HCT116 (cell line): ENCODE measurements at regions not wholly inside any gene's neighbourhood (a gene's known extent, or its start where the extent isn't known, plus 50 kb on each side); places are given as distances from the start of the nearest gene placed in this dataset.

Experiments
- ATAC-seq: fragments of 200-7000 bp; cut with Tn5 transposase; 2 replicates; pipeline ENCODE4 v1.9.1; 2020; ENCODE audit warnings: mild to moderate bottlenecking, moderate library complexity
- BruUV-seq: library from RNA; stranded (reverse); fragments of 400-500 nt; replicated peaks from 2 replicates; lab custom pipeline; 2021; lab: Mats Ljungman, UMichigan
- CTCF ChIA-PET: fragments of 300-600 bp; sonication (Branson Sonifier 250); formaldehyde crosslinking; loops from one replicate; lab custom pipeline; 2021; ENCODE audit warnings: antibody characterized with exemption; lab: Charles Lee
- POLR2A ChIA-PET: fragments of 300-600, 350-600 bp; sonication (Branson Sonifier 250); formaldehyde crosslinking; loops from one replicate; lab custom pipeline; 2021; ENCODE audit warnings: antibody characterized with exemption; lab: Charles Lee
- RAD21 ChIA-PET, 2 experiments: fragments of 300-600 bp; sonication (Branson Sonifier 250); formaldehyde crosslinking; loops; one replicate each; lab custom pipeline; 2023; ENCODE audit warnings: low total read pairs in 2 of 2; ENCODE audit not compliant: uncharacterized antibody in 2 of 2, unreplicated experiment in 2 of 2, low non-redundant PET in 1 of 2; lab: Charles Lee
- DNase-seq: peaks from one replicate; pipeline ENCODE4 v3.0.0-alpha.2; 2010; ENCODE audit warnings: low read depth, low spot score
- H2AFZ ChIP-seq: fragments of 200-600 bp; shearing (Covaris generic), sonication (generic); 2 replicates; pipeline ENCODE4 v1.6.1; 2017; ENCODE audit warnings: low read depth, mixed run types, mixed read lengths, antibody characterized with exemption, low read length; ENCODE audit not compliant: poor library complexity, severe bottlenecking
- H3K27ac ChIP-seq: 2 replicates; pipeline ENCODE4 v1.5.1; 2012; ENCODE audit warnings: low read depth, low read length
- H3K27me3 ChIP-seq: fragments of 200-600 bp; sonication (generic); 2 replicates; pipeline ENCODE4 v1.6.1; 2016; ENCODE audit warnings: mixed run types, low read length, mixed read lengths; ENCODE audit not compliant: insufficient read depth
- H3K36me3 ChIP-seq, 2 experiments: fragments of 200-500 bp in 1 of 2; fragments of 200-600 bp in 1 of 2; sonication (Bioruptor generic) in 1 of 2; sonication (generic) in 1 of 2; 2 replicates each; pipeline versions ENCODE4 v1.5.1 to v1.6.1; 2014 to 2016; ENCODE audit warnings: low read length in 2 of 2, inconsistent platforms in 1 of 2, mixed read lengths in 1 of 2, mixed run types in 1 of 2; ENCODE audit not compliant: insufficient read depth in 2 of 2, control insufficient read depth in 1 of 2
- H3K4me1 ChIP-seq, 2 experiments: fragments of 200-600 bp in 1 of 2; sonication (generic) in 1 of 2; 2 replicates each; pipeline versions ENCODE4 v1.5.1 to v1.6.1; 2012 to 2017; ENCODE audit warnings: low read length in 2 of 2, inconsistent platforms in 1 of 2, mild to moderate bottlenecking in 1 of 2, mixed read lengths in 1 of 2, mixed run types in 1 of 2, moderate library complexity in 1 of 2; ENCODE audit not compliant: insufficient read depth in 2 of 2, control insufficient read depth in 1 of 2
- H3K4me2 ChIP-seq: fragments of 200-600 bp; sonication (generic); 2 replicates; pipeline ENCODE4 v1.6.1; 2017; ENCODE audit warnings: mixed run types, low read length, mixed read lengths
- H3K4me3 ChIP-seq, 2 experiments: fragments of 200-600 bp in 1 of 2; sonication (generic) in 1 of 2; replicated peaks in 1 of 2; 2 replicates each; pipeline ENCODE4 v1.5.1; 2011 to 2016; ENCODE audit warnings: low read length in 2 of 2, control low read depth in 1 of 2, low read depth in 1 of 2, mild to moderate bottlenecking in 1 of 2, mixed read lengths in 1 of 2, mixed run types in 1 of 2
- H3K79me2 ChIP-seq: fragments of 200-600 bp; sonication (generic); 2 replicates; pipeline ENCODE4 v1.6.1; 2017; ENCODE audit warnings: mild to moderate bottlenecking, mixed run types, low read length, moderate library complexity, mixed read lengths; ENCODE audit not compliant: insufficient read depth
- H3K9ac ChIP-seq: fragments of 200-600 bp; sonication (generic); 2 replicates; pipeline ENCODE4 v1.6.1; 2016; ENCODE audit warnings: low read length, mixed read lengths
- H3K9me2 ChIP-seq: fragments of 200-600 bp; sonication (generic), shearing (Covaris generic); 2 replicates; pipeline ENCODE4 v1.6.1; 2017; ENCODE audit warnings: mixed run types, mild to moderate bottlenecking, moderate library complexity; ENCODE audit not compliant: insufficient read depth
- H3K9me3 ChIP-seq, 2 experiments: fragments of 200-500 bp in 1 of 2; fragments of 200-600 bp in 1 of 2; sonication (Bioruptor generic) in 1 of 2; sonication (generic) in 1 of 2; 2 replicates each; pipeline ENCODE4 v1.6.1; 2014 to 2017; ENCODE audit warnings: low read length in 2 of 2, mixed read lengths in 2 of 2, inconsistent platforms in 1 of 2, low read depth in 1 of 2, mild to moderate bottlenecking in 1 of 2, mixed run types in 1 of 2, moderate library complexity in 1 of 2; ENCODE audit not compliant: control insufficient read depth in 1 of 2, insufficient read depth in 1 of 2
- H4K20me1 ChIP-seq: fragments of 200-600 bp; sonication (generic), shearing (Covaris generic); 2 replicates; pipeline ENCODE4 v1.6.1; 2017; ENCODE audit warnings: mixed run types, mild to moderate bottlenecking, moderate library complexity; ENCODE audit not compliant: insufficient read depth
- ATF3 ChIP-seq: IDR thresholded peaks from 2 replicates; pipeline ENCODE4 v1.6.1; 2012
- CBX3 ChIP-seq: IDR thresholded peaks from 2 replicates; pipeline ENCODE4 v1.6.1; 2012; ENCODE audit warnings: low read depth
- CEBPB ChIP-seq: IDR thresholded peaks from 2 replicates; pipeline ENCODE4 v1.6.1; 2012; ENCODE audit warnings: low read depth
- EGR1 ChIP-seq: IDR thresholded peaks from 2 replicates; pipeline ENCODE4 v1.6.1; 2012; ENCODE audit warnings: low read depth
- ELF1 ChIP-seq: IDR thresholded peaks from 2 replicates; pipeline ENCODE4 v1.6.1; 2012; ENCODE audit warnings: low read depth, borderline replicate concordance
- EZH2phosphoT487 ChIP-seq: fragments of 200-600 bp; IDR thresholded peaks from 2 replicates; pipeline ENCODE4 v1.6.1; 2018; ENCODE audit warnings: antibody characterized with exemption, borderline replicate concordance
- FOSL1 ChIP-seq: IDR thresholded peaks from 2 replicates; pipeline ENCODE4 v1.6.1; 2012; ENCODE audit warnings: low read depth
- JUND ChIP-seq: IDR thresholded peaks from 2 replicates; pipeline ENCODE4 v1.6.1; 2012
- POLR2A ChIP-seq: IDR thresholded peaks from 2 replicates; pipeline ENCODE4 v1.7.0; 2011; ENCODE audit warnings: borderline replicate concordance; ENCODE audit not compliant: insufficient read depth, insufficient read length; ENCODE audit errors: extremely low read depth
- POLR2AphosphoS5 ChIP-seq: IDR thresholded peaks from 2 replicates; pipeline ENCODE4 v1.6.1; 2011; ENCODE audit warnings: mild to moderate bottlenecking, low read depth, low read length, moderate library complexity
- RAD21 ChIP-seq: IDR thresholded peaks from 2 replicates; pipeline ENCODE4 v1.6.1; 2012; ENCODE audit warnings: low read depth, mild to moderate bottlenecking
- SIN3A ChIP-seq: IDR thresholded peaks from 2 replicates; pipeline ENCODE4 v1.6.1; 2012; ENCODE audit warnings: low read depth
- SP1 ChIP-seq: IDR thresholded peaks from 2 replicates; pipeline ENCODE4 v1.6.1; 2012; ENCODE audit warnings: low read depth
- SRF ChIP-seq: IDR thresholded peaks from 2 replicates; pipeline ENCODE4 v1.6.1; 2012; ENCODE audit warnings: low read depth
- YY1 ChIP-seq: IDR thresholded peaks from 2 replicates; pipeline ENCODE4 v1.6.1; 2011; ENCODE audit warnings: low read length, low read depth, moderate library complexity, mild to moderate bottlenecking; ENCODE audit not compliant: insufficient replicate concordance; ENCODE audit errors: extremely low read depth
- ZFX ChIP-seq: fragments of 450-650 bp; IDR thresholded peaks from 2 replicates; pipeline ENCODE4 v1.6.1; 2017
- ZNF274 ChIP-seq: fragments of 200-500 bp; sonication (Bioruptor generic); IDR thresholded peaks from 2 replicates; pipeline ENCODE4 v1.6.1; 2014; ENCODE audit warnings: mild to moderate bottlenecking, low read depth, low read length, inconsistent platforms
- intact Hi-C: fragments of 100-400 bp; cut with micrococcal nuclease; formaldehyde crosslinking; loops from 2 replicates; pipeline ENCODE4 v1.10.0; 2022
- TF ChIP-seq, protein P1 (sequence below): IDR thresholded peaks from 2 replicates; pipeline ENCODE4 v1.6.1; 2011; ENCODE audit warnings: mild to moderate bottlenecking, low read length, moderate library complexity; ENCODE audit not compliant: insufficient replicate concordance; ENCODE audit errors: extremely low read depth
- TF ChIP-seq, protein P2 (sequence below), 3 experiments: fragments of 200-600 bp in 1 of 3; sonication (generic) in 1 of 3; IDR thresholded peaks in 2 of 3; conservative IDR thresholded peaks in 1 of 3; 2 replicates each; pipeline ENCODE4 v1.5.1; 2012 to 2017; ENCODE audit warnings: low read depth in 2 of 3, low read length in 2 of 3, antibody characterized with exemption in 1 of 3, borderline replicate concordance in 1 of 3, control low read depth in 1 of 3, mild to moderate bottlenecking in 1 of 3, mixed read lengths in 1 of 3, mixed run types in 1 of 3, moderate library complexity in 1 of 3; ENCODE audit not compliant: insufficient read depth in 1 of 3

- BruUV-seq = no TSS peak
- Histone ChIP-seq H3K27me3 (no peaks in the 10 kb centered on the region), H2AFZ (no peak overlapping the region), H3K4me3 (no peak overlapping the region), H3K9me3 (no peaks in the 10 kb centered on the region), H3K9ac (no peak overlapping the region), H3K36me3 (no peaks in the 10 kb centered on the region), H3K4me1 (peaks cover 0 to 4% of the 10 kb centered on the region in 2 experiments; a peak in 1 of 4 replicates), H3K27ac (no peak overlapping the region), H3K9me2 (no peaks in the 10 kb centered on the region), H3K79me2 (no peaks in the 10 kb centered on the region), H4K20me1 (no peaks in the 10 kb centered on the region)
- ChIA-PET CTCF (no interaction called here), POLR2A (no interaction called here), RAD21 (no interaction called here)
- no peak for DNase-seq
- intact Hi-C loops = no loop called here
- ATAC-seq = no peak
- TF ChIP-seq SIN3A = no peak
- TF ChIP-seq, protein P1, sequence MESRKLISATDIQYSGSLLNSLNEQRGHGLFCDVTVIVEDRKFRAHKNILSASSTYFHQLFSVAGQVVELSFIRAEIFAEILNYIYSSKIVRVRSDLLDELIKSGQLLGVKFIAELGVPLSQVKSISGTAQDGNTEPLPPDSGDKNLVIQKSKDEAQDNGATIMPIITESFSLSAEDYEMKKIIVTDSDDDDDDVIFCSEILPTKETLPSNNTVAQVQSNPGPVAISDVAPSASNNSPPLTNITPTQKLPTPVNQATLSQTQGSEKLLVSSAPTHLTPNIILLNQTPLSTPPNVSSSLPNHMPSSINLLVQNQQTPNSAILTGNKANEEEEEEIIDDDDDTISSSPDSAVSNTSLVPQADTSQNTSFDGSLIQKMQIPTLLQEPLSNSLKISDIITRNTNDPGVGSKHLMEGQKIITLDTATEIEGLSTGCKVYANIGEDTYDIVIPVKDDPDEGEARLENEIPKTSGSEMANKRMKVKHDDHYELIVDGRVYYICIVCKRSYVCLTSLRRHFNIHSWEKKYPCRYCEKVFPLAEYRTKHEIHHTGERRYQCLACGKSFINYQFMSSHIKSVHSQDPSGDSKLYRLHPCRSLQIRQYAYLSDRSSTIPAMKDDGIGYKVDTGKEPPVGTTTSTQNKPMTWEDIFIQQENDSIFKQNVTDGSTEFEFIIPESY = no peak
- no peak for TF ChIP-seq EZH2phosphoT487
- no peak for TF ChIP-seq EGR1
- TF ChIP-seq RAD21 = no peak
- TF ChIP-seq SRF = no peak
- TF ChIP-seq, protein P2, sequence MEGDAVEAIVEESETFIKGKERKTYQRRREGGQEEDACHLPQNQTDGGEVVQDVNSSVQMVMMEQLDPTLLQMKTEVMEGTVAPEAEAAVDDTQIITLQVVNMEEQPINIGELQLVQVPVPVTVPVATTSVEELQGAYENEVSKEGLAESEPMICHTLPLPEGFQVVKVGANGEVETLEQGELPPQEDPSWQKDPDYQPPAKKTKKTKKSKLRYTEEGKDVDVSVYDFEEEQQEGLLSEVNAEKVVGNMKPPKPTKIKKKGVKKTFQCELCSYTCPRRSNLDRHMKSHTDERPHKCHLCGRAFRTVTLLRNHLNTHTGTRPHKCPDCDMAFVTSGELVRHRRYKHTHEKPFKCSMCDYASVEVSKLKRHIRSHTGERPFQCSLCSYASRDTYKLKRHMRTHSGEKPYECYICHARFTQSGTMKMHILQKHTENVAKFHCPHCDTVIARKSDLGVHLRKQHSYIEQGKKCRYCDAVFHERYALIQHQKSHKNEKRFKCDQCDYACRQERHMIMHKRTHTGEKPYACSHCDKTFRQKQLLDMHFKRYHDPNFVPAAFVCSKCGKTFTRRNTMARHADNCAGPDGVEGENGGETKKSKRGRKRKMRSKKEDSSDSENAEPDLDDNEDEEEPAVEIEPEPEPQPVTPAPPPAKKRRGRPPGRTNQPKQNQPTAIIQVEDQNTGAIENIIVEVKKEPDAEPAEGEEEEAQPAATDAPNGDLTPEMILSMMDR (IDR thresholded peaks at IDR 0.05 in 2 of 3, conservative IDR thresholded peaks at IDR 0.05 in 1 of 3; ENCODE audit: borderline replicate concordance in 1 of 3, insufficient read depth in 1 of 3, low read depth in 2 of 3, low read length in 2 of 3) = no peak
- TF ChIP-seq POLR2A = no peak
- no peak for TF ChIP-seq SP1
- no peak for TF ChIP-seq CBX3
- no peak for TF ChIP-seq ELF1
- no peak for TF ChIP-seq YY1
- no peak for TF ChIP-seq CEBPB
- no peak for TF ChIP-seq POLR2AphosphoS5
- TF ChIP-seq FOSL1 = no peak
- no peak for TF ChIP-seq ZFX
- no peak for TF ChIP-seq ATF3
- no peak for TF ChIP-seq ZNF274
- no peak for TF ChIP-seq JUND
- TF ChIP-seq, all 23 proteins: peak for 0
- no peak overlapping the region for H3K4me2 ChIP-seq
These were observed 693.6 kb downstream of the HACE1 start for GRCh38 chr6:104166055-104166668.
